Calu3 (cell line): ENCODE measurements at regions not wholly inside any gene's neighbourhood (a gene's known extent, or its start where the extent isn't known, plus 50 kb on each side); places are given as distances from the start of the nearest gene placed in this dataset.

Source experiments
- BruUV-seq: library from RNA; stranded (reverse); fragments of 400-500 nt; replicated peaks from 2 replicates; lab custom pipeline; 2021; lab: Mats Ljungman, UMichigan
- CTCF ChIA-PET: fragments of 300-600 bp; sonication (Branson Sonifier 250); formaldehyde crosslinking; loops from one replicate; lab custom pipeline; 2022; ENCODE audit warnings: antibody characterized with exemption; lab: Charles Lee
- DNase-seq: peaks from one replicate; pipeline ENCODE4 v3.0.0; 2022
- H3K27ac Mint-ChIP-seq: one replicate; pipeline ENCODE4 v1.8.0; 2022; ENCODE audit warnings: mixed read lengths; ENCODE audit not compliant: unreplicated experiment
- H3K27me3 Mint-ChIP-seq: one replicate; pipeline ENCODE4 v1.8.0; 2022; ENCODE audit warnings: mixed read lengths; ENCODE audit not compliant: unreplicated experiment
- H3K36me3 Mint-ChIP-seq: one replicate; pipeline ENCODE4 v1.8.0; 2022; ENCODE audit warnings: mild to moderate bottlenecking, moderate library complexity, mixed read lengths; ENCODE audit not compliant: insufficient read depth, unreplicated experiment
- H3K4me1 Mint-ChIP-seq: one replicate; pipeline ENCODE4 v1.8.0; 2022; ENCODE audit warnings: mild to moderate bottlenecking, low read depth, mixed read lengths; ENCODE audit not compliant: unreplicated experiment
- H3K4me3 Mint-ChIP-seq: one replicate; pipeline ENCODE4 v1.8.0; 2022; ENCODE audit warnings: mild to moderate bottlenecking, low read depth, moderate library complexity, mixed read lengths; ENCODE audit not compliant: unreplicated experiment
- H3K9me3 Mint-ChIP-seq: one replicate; pipeline ENCODE4 v1.8.0; 2022; ENCODE audit warnings: low read depth, mixed read lengths; ENCODE audit not compliant: unreplicated experiment
- intact Hi-C: fragments of 100-400 bp; cut with micrococcal nuclease; formaldehyde crosslinking; loops from one replicate; pipeline ENCODE4 v1.10.0; 2022; ENCODE audit not compliant: unreplicated experiment
- TF ChIP-seq, protein P1 (sequence below): fragments of 200-600 bp; IDR thresholded peaks from one replicate; pipeline ENCODE4 v1.8.0; 2022; ENCODE audit warnings: antibody characterized with exemption; ENCODE audit not compliant: unreplicated experiment

DNA sequence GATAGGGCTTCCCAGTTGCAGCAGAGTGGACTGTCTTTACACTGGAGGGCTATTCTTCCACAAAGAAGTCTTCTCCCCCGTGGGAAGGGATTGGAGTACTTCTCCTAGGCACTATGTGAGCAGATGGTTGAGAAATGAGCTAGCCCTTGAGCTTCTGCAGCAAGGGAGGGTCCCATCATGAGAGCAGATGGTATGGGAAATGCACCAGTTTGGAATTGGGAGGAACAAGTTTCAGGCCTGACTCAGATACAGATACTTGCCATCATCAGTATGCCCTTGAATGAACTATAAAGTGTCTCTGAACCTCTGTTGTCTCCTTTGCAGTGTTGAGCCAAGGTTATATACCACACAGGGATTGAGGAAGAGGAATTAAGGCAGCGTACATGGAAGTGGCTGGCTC is 757.4 kb downstream of the RNF144A start:
- intact Hi-C loops, result no loop called here
- H3K36me3 Mint-ChIP-seq, result no peaks in the 10 kb centered on the region
- no peak overlapping the region for H3K4me3 Mint-ChIP-seq
- CTCF ChIA-PET, result no interaction called here
- no peaks in the 10 kb centered on the region for H3K27me3 Mint-ChIP-seq
- BruUV-seq, result no TSS peak
- TF ChIP-seq, protein P1, sequence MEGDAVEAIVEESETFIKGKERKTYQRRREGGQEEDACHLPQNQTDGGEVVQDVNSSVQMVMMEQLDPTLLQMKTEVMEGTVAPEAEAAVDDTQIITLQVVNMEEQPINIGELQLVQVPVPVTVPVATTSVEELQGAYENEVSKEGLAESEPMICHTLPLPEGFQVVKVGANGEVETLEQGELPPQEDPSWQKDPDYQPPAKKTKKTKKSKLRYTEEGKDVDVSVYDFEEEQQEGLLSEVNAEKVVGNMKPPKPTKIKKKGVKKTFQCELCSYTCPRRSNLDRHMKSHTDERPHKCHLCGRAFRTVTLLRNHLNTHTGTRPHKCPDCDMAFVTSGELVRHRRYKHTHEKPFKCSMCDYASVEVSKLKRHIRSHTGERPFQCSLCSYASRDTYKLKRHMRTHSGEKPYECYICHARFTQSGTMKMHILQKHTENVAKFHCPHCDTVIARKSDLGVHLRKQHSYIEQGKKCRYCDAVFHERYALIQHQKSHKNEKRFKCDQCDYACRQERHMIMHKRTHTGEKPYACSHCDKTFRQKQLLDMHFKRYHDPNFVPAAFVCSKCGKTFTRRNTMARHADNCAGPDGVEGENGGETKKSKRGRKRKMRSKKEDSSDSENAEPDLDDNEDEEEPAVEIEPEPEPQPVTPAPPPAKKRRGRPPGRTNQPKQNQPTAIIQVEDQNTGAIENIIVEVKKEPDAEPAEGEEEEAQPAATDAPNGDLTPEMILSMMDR, result no peak
- peaks cover 4% of the 10 kb centered on the region for H3K9me3 Mint-ChIP-seq
- H3K27ac Mint-ChIP-seq, result no peak overlapping the region
- no peaks in the 10 kb centered on the region for H3K4me1 Mint-ChIP-seq
- DNase-seq, result no peak

DNA sequence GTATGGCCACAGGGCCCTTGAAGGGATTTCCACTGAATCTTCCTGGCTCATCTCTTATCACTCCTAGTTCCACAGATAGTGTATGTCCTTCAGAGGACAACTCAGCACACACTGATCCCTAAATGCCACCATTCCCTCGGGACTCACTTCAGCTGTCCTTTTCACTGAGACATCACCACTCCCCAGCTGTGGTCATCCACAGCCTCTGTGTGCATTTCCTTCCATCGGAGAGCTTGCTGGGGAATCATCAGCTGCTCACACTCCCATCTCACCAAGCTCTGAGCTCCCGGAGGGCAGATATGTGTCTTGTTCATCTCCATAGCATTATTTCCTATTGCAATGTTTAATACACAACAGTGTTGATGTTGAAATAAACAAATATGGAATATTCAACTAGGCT is 759.5 kb downstream of the RNF144A start:
- no TSS peak for BruUV-seq
- Mint-ChIP-seq H3K9me3 (peaks cover 4% of the 10 kb centered on the region), H3K27ac (no peak overlapping the region), H3K36me3 (no peaks in the 10 kb centered on the region), H3K27me3 (no peaks in the 10 kb centered on the region), H3K4me3 (no peak overlapping the region), H3K4me1 (no peaks in the 10 kb centered on the region)
- CTCF ChIA-PET, result no interaction called here
- TF ChIP-seq, protein P1, result no peak
- DNase-seq, result no peak
- intact Hi-C loops, result no loop called here

DNA sequence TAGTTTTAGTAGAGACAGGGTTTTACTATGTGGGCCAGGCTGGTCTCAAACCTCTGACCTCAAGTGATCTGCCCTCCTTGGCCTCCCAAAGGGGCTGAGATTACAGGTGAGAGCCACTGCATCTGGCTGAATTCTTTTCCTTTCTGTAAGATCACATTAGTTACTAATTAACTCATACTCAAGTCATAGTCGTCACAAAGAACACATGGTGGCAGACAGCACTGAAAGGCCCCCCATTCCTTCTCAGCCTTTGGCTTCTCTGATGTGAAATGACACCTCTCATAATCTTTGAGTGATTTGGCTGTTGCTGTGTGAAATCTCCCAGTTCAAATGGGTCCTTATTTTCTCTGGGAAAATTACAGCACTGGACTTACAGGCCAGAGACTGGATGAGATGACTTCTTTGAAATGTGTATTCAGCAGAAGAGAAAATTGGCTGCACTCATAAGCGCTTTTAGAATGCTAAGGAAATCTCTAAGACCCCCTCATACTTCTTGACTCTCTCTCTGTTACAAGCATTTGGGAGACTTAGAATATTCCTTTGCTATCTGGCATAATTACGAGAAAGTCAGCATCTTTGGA is 764.8 kb downstream of the RNF144A start:
- BruUV-seq, result no TSS peak
- Mint-ChIP-seq H3K4me1 (peaks cover 42% of the 10 kb centered on the region), H3K36me3 (no peaks in the 10 kb centered on the region), H3K27ac (no peak overlapping the region), H3K27me3 (no peaks in the 10 kb centered on the region), H3K4me3 (no peak overlapping the region), H3K9me3 (no peaks in the 10 kb centered on the region)
- intact Hi-C loops, result loop anchor here (10.0 kb wide), 1 partner anchor 257 kb away; no protein-coding TSS in a partner anchor
- CTCF ChIA-PET, result no interaction called here
- DNase-seq, result no peak
- TF ChIP-seq, protein P1, result no peak

DNA sequence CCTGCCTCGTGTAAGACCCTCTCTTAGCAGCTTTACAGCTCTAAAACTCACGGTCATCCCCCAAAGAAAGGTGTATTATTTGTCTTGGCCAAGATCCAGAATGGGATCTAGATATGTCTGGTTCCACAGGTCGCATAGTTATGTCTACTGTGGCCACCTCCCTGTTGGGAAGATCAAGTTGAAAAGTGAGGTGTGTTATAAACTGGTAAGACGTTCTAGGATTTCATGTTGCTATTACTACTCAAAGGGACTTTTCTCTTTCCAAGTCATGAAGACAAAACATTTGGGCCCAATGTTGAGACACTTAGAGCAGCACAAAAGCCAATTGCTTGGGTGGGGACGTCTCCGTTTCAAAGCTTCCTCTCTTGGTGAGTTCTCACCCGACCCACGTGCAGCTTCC is 766.0 kb downstream of the RNF144A start:
- CTCF ChIA-PET, result no interaction called here
- Mint-ChIP-seq H3K4me3 (no peak overlapping the region), H3K9me3 (no peaks in the 10 kb centered on the region), H3K36me3 (no peaks in the 10 kb centered on the region), H3K4me1 (peaks cover 54% of the 10 kb centered on the region), H3K27ac (no peak overlapping the region), H3K27me3 (no peaks in the 10 kb centered on the region)
- BruUV-seq, result no TSS peak
- TF ChIP-seq, protein P1, result no peak
- DNase-seq, result no peak
- intact Hi-C loops, result loop anchor here (10.0 kb wide), 1 partner anchor 258 kb away; no protein-coding TSS in a partner anchor
